ENCODE measurements at regions not wholly inside any gene's neighbourhood (a gene's known extent, or its start where the extent isn't known, plus 50 kb on each side); places are given as distances from the start of the nearest gene placed in this dataset.
"Not testable (repeated sequence)": the region's sequence is repeated elsewhere in the genome, so short reads cannot be mapped to it uniquely, and the experiment has no call there.

- DNase-seq: peak in 1 of 2 donors; percentile 47
Measured at GRCh38 chr10:78413076-78414055, 379.7 kb downstream of the RPS24 start.

GRCh38 chr10:78414380-78414779 lies 380.7 kb downstream of the RPS24 start:
- DNase-seq: no peak

DNA sequence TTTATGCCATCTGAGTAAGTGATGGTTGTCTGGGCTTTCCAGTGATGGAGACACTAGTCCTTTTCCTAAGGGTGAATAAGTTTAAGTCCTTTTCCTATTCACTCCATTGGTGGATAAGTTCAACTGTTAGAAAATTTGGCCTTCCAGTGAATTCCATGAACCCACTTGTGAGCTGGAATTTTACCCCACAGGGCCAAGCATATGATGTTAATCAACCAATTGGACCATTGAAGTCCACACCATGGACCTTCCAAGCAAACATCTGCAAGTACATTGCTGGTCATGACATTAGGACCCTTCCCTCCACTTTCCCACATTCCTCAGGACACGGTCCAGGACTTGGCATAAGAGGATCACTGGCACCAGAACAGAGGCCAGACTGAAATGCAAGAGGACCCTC lies 381.4 kb downstream of the RPS24 start:
- no peak for DNase-seq

- DNase-seq: no peak
Measured at GRCh38 chr10:78416031-78417011, 382.7 kb downstream of the RPS24 start.

GRCh38 chr10:78417425-78418370 lies 384.0 kb downstream of the RPS24 start:
- no peak for DNase-seq

DNA sequence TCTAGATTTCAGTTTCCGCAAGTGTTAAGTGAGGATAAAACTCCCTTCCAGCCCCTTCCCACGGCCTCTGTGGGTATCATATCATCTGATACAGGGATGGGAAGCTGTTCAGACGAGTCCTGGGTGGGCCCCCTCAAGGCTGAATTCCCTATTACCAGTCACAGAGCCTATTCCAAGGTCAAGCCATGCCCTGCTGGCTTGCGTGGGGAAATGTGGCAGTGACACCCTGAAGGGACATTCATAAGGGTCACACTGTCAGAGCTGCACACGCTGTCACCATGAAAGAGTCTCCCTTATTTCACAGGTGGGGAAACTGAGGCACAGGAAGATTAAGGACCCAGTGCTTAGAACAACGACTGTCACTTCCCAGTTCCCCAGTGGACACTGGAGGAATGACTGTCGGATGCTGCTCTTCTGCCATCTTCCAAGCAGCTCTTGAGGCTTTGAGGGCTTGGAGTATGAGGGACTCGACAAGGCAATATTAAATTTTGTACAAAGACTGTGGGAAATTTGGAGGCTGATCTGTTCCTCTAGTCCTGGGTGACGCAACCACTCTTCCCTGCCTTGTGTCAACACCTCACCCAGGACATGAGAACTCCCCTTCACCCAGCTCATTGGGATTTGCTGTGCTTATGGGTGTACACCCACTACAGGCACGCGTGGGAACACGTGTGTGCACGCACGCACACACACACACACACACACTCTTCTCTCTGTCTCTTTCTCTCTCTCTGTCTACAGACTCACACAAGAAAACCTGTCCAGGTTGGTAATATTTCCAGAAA lies 386.0 kb downstream of the RPS24 start:
- no peak for DNase-seq

- DNase-seq: no peak
Measured at GRCh38 chr10:78420946-78421735, 387.5 kb downstream of the RPS24 start.

- not testable (repeated sequence) for DNase-seq
Measured at GRCh38 chr10:78424050-78424449, 390.4 kb downstream of the RPS24 start.

DNA sequence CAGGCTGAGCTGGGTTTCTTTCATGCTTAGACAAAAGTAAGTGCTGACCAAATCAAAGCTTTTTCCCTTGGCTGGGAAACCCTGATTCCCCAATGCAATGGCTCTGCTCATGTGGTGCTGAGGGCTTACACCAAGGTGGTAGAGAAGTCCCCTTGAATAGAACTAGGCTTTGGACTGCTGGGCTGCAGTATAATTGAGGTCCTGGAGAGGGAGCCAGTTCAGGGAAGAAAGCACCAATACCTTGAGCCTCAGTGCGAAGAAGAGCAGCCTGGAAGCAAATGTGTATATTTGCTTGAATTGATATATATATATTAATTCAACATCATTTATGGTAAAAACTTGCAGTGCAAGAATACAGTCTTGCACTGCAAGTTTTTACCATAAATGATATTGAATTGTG lies 391.1 kb downstream of the RPS24 start:
- no peak for DNase-seq

GRCh38 chr10:78426181-78426580 lies 392.5 kb downstream of the RPS24 start:
- DNase-seq: no peak

- no peak for DNase-seq
Measured at GRCh38 chr10:78427497-78428031, 393.9 kb downstream of the RPS24 start.

DNA sequence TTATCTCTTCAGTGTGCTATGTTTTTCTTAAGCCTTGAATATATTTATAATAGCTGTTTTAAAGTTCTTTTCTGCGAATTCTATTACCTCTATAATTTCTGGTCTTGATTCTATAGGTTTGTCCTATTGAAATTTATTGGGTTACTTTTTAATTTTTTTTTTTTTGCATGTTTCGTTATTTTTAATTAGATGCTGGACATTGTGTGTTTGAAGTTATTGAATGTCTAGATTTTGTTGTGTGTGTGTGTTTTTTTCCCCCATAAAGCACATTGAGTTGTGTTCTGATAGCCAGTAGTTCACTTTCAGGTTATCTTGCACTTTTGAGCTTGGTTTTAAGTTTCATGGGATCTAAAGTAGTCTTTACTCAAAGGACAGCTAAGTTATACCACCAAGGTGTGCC lies 394.9 kb downstream of the RPS24 start:
- no peak for DNase-seq

DNA sequence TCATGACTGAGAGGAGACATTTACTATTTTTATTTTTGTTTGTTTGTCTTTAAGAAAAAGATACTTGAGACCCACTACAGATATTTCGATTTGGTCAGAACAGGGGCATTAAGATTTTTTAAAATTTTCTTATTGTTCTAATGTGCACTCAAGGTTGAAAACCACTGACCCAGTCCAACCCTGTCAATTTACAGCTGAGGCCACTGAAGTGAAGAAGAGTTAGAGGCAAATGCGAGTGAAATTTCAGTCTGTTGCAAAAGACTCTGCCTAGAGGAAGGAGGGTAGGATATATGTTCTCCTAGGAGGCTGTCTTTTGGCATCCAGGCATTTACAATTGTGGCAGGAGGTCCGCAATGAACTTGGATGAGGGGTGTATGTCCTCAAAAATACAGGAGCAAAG lies 396.3 kb downstream of the RPS24 start:
- DNase-seq: no peak

- no peak for DNase-seq
Measured at GRCh38 chr10:78432583-78432982, 398.9 kb downstream of the RPS24 start.

GRCh38 chr10:78433076-78433595 lies 399.5 kb downstream of the RPS24 start:
- no peak for DNase-seq

DNA sequence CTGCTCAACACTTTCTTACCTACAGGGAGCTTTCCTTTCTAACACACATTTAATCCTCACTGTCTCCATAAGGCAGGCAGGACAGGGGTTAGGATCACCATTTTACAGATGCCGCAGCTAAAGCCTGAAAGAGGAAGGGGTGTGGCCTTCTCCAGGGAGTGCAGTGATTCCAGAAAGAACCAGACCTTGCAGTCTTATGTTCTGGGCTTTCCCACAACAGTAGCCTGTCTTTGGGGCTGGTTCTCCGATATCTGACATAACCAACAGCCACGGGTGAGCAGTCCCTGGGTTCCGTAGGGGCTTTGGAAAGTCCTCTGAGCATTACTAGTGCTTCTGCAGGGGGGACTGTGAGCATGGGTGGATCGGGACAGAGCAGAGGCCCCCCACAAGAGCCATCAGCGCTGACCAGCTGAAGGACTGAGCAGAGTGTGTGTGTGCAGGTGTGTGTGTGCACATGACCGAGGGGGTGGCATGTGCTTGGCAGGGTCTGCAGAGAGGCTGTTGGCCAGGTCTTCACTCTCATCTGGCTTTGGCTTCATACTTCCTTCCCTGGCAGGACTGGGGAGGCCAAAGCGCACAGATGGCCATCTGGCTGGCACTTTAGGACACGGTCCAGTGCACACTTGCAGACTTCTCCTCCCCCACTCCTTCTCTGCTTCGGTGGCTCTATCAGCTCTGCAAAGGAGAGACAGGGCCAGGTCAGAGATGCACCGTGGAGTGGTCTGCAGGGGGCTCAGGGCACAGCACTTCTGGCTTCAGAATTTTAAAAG lies 400.3 kb downstream of the RPS24 start:
- no peak for DNase-seq

GRCh38 chr10:78434886-78435285 lies 401.2 kb downstream of the RPS24 start:
- no peak for DNase-seq

Measured in right lung (tissue), 2 donors.